Kidney (tissue), 13 donors: ENCODE measurements at regions not wholly inside any gene's neighbourhood (a gene's known extent, or its start where the extent isn't known, plus 50 kb on each side); places are given as distances from the start of the nearest gene placed in this dataset.

Source experiments
- DNase-seq, 5 donors: peaks; one replicate each; pipeline ENCODE4 v3.0.0-alpha.2; 2013 to 2020
- FAIRE-seq: peaks from 2 replicates; lab custom pipeline; 2012; peaks lifted over from hg19 to GRCh38; lab: Jason Lieb, UNC
- H3K27ac ChIP-seq, 2 donors: one replicate each; pipeline ENCODE4 v1.7.0; 2013; ENCODE audit warnings: low read depth in 2 of 2, low read length in 2 of 2, inconsistent platforms in 1 of 2
- H3K27me3 ChIP-seq: one replicate; pipeline ENCODE4 v1.7.1; 2013; ENCODE audit warnings: low read length, inconsistent platforms; ENCODE audit not compliant: control insufficient read depth, insufficient read depth
- H3K36me3 ChIP-seq, 3 donors: one replicate each; pipeline versions ENCODE4 v1.7.0 to v1.7.1; 2013; ENCODE audit warnings: low read length in 3 of 3, control low read depth in 1 of 3, inconsistent platforms in 1 of 3; ENCODE audit not compliant: insufficient read depth in 3 of 3, control insufficient read depth in 2 of 3
- H3K4me1 ChIP-seq, 3 donors: one replicate each; pipeline versions ENCODE4 v1.7.0 to v1.7.1; 2013; ENCODE audit warnings: low read length in 3 of 3, inconsistent platforms in 1 of 3, low read depth in 1 of 3; ENCODE audit not compliant: control insufficient read depth in 2 of 3, insufficient read depth in 2 of 3
- H3K4me3 ChIP-seq, 3 donors: one replicate each; pipeline versions ENCODE4 v1.7.0 to v1.8.1; 2013; ENCODE audit warnings: low read length in 3 of 3, control low read depth in 1 of 3, inconsistent platforms in 1 of 3
- H3K9ac ChIP-seq, 3 donors: one replicate each; pipeline versions ENCODE4 v1.7.0 to v1.7.1; 2013; ENCODE audit warnings: low read length in 3 of 3, control low read depth in 1 of 3, inconsistent platforms in 1 of 3
- H3K9me3 ChIP-seq, 3 donors: one replicate each; pipeline versions ENCODE4 v1.7.0 to v1.7.1; 2013; ENCODE audit warnings: low read length in 3 of 3, control low read depth in 1 of 3, inconsistent platforms in 1 of 3; ENCODE audit not compliant: control insufficient read depth in 2 of 3, insufficient read depth in 1 of 3
- intact Hi-C: fragments of 100-400 bp; cut with DNase I; formaldehyde crosslinking; loops from one replicate; pipeline ENCODE4 v1.11.1; 2022
- TF ChIP-seq, protein P1 (sequence below): IDR thresholded peaks from 3 replicates; pipeline ENCODE4 v1.5.1; 2012; ENCODE audit warnings: mild to moderate bottlenecking, moderate library complexity, borderline replicate concordance; ENCODE audit not compliant: insufficient read depth; ENCODE audit errors: extremely low read depth
- donor health status: control.
- donor health status: control.
- donor health status: control.
- donor health status: control.
- donor health status: control.
- donor health status: DM: yes; HTN: yes; CAD: no.
- donor health status: Normal renal cell carcinoma (clear cell type).

DNA sequence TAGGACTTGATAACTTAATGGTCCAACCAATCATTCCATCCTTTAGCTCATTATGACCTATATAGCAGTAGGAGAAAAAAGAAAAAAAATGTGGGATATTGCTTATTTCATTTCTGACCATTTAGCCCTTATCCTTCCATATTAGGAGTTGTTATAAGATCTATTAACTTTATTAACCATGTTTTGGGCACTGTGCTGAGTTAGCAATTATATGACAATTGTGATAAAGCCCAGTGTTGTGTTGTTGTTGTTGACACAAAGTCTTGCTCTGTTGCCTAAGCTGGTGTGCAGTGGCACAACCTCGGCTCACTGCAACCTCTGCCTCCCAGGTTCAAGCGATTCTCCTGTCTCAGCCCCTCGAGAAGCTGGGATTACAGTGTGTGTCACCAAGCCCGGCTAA is 569.7 kb upstream of the FOXG1 start:
- no peak for FAIRE-seq

DNA sequence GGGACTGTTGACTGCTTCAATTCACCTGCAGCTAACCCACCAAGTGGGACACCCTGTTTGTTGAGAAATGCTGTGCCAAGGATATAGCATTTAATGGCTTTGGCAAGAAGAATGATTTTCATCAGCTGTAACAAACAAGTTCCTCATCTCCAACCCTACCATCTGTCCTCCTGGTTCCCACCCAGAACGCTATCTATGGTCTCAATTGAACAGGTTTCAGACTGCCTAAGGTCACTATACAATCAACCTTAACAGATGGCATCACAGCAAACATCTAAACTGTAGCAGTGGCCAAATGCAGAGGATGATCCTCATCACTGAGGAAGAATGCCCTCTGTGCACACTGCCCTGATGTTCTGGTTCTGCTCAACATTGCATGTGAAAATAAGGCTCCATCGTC is 546.2 kb upstream of the FOXG1 start:
- FAIRE-seq, result no peak

More for the DNA sequence above, 569.7 kb upstream of the FOXG1 start:
- H3K27me3 ChIP-seq, result no peaks in the 10 kb centered on the region
- no peaks in the 10 kb centered on the region for H3K9me3 ChIP-seq
- no peak for DNase-seq
- intact Hi-C loops, result no loop called here
- H3K27ac ChIP-seq, result no peak overlapping the region
- no peaks in the 10 kb centered on the region for H3K36me3 ChIP-seq
- TF ChIP-seq, protein P1, sequence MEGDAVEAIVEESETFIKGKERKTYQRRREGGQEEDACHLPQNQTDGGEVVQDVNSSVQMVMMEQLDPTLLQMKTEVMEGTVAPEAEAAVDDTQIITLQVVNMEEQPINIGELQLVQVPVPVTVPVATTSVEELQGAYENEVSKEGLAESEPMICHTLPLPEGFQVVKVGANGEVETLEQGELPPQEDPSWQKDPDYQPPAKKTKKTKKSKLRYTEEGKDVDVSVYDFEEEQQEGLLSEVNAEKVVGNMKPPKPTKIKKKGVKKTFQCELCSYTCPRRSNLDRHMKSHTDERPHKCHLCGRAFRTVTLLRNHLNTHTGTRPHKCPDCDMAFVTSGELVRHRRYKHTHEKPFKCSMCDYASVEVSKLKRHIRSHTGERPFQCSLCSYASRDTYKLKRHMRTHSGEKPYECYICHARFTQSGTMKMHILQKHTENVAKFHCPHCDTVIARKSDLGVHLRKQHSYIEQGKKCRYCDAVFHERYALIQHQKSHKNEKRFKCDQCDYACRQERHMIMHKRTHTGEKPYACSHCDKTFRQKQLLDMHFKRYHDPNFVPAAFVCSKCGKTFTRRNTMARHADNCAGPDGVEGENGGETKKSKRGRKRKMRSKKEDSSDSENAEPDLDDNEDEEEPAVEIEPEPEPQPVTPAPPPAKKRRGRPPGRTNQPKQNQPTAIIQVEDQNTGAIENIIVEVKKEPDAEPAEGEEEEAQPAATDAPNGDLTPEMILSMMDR, result no peak
- no peaks in the 10 kb centered on the region for H3K4me1 ChIP-seq
- H3K4me3 ChIP-seq, result no peak overlapping the region
- H3K9ac ChIP-seq, result no peak overlapping the region

DNA sequence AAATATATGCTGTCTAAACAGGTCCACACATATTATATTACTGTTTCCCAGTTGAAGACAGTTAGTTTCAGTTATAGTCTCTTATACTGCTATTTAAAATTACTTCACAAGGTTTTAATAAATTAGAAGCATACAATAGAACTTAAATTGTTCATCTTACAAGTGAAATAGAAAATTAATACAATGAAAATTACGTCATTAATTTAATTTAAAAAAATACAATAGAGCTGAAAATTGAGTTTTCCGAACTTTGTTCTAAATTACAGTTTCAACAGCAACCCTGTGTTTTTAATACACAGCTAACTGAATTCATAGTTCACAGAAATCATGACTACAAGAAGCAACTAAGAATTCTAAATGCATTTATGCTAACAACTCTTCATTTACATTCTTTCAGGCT is 525.7 kb upstream of the FOXG1 start:
- DNase-seq (no peak), FAIRE-seq (no peak)
- Histone ChIP-seq H3K27ac (no peak overlapping the region), H3K36me3 (no peaks in the 10 kb centered on the region), H3K9me3 (no peaks in the 10 kb centered on the region), H3K4me1 (no peaks in the 10 kb centered on the region), H3K9ac (no peak overlapping the region), H3K27me3 (no peaks in the 10 kb centered on the region), H3K4me3 (no peak overlapping the region)
- TF ChIP-seq, protein P1, result no peak
- intact Hi-C loops, result no loop called here

More for the DNA sequence above, 546.2 kb upstream of the FOXG1 start:
- H3K4me1 ChIP-seq, result no peaks in the 10 kb centered on the region
- H3K9me3 ChIP-seq, result no peaks in the 10 kb centered on the region
- no peak for DNase-seq
- TF ChIP-seq, protein P1, result no peak
- no peaks in the 10 kb centered on the region for H3K27me3 ChIP-seq
- H3K9ac ChIP-seq, result no peak overlapping the region
- no peak overlapping the region for H3K27ac ChIP-seq
- intact Hi-C loops, result no loop called here
- H3K4me3 ChIP-seq, result no peak overlapping the region
- H3K36me3 ChIP-seq, result no peaks in the 10 kb centered on the region

GRCh38 chr14:28242895-28243294 is 523.7 kb upstream of the FOXG1 start:
- Histone ChIP-seq H3K9me3 (no peaks in the 10 kb centered on the region), H3K27me3 (no peaks in the 10 kb centered on the region), H3K9ac (no peak overlapping the region), H3K36me3 (no peaks in the 10 kb centered on the region), H3K27ac (no peak overlapping the region), H3K4me3 (no peak overlapping the region), H3K4me1 (no peaks in the 10 kb centered on the region)
- TF ChIP-seq, protein P1, result no peak
- DNase-seq (no peak), FAIRE-seq (no peak)
- intact Hi-C loops, result no loop called here
